ENCODE measurements at regions not wholly inside any gene's neighbourhood (a gene's known extent, or its start where the extent isn't known, plus 50 kb on each side); places are given as distances from the start of the nearest gene placed in this dataset.
"Not testable (repeated sequence)": the region's sequence is repeated elsewhere in the genome, so short reads cannot be mapped to it uniquely, and the experiment has no call there.

GRCh38 chr6:9702914-9703313 is 712.0 kb downstream of the TFAP2A start:
- no peak for DNase-seq (ENCODE audit: extremely low read depth in 1 of 11, low read depth in 9 of 11, low spot score in 4 of 11)

- DNase-seq (ENCODE audit: extremely low read depth in 1 of 11, low read depth in 9 of 11, low spot score in 4 of 11) = no peak
Observed at GRCh38 chr6:9699888-9700287, 715.0 kb downstream of the TFAP2A start.

- DNase-seq (ENCODE audit: extremely low read depth in 1 of 11, low read depth in 9 of 11, low spot score in 4 of 11) = no peak
Observed at GRCh38 chr6:9697263-9697931, 717.5 kb downstream of the TFAP2A start.

- no peak for DNase-seq (ENCODE audit: extremely low read depth in 1 of 11, low read depth in 9 of 11, low spot score in 4 of 11)
Observed at GRCh38 chr6:9690388-9690787, 724.5 kb downstream of the TFAP2A start.

- not testable (repeated sequence) for DNase-seq (ENCODE audit: extremely low read depth in 1 of 11, low read depth in 9 of 11, low spot score in 4 of 11)
Observed at GRCh38 chr6:9680727-9681126, 734.1 kb downstream of the TFAP2A start.

GRCh38 chr6:9675122-9675521 is 739.8 kb downstream of the TFAP2A start:
- DNase-seq (ENCODE audit: extremely low read depth in 1 of 11, low read depth in 9 of 11, low spot score in 4 of 11) = peak in 6 of 11 donors; percentile 1 to 10 (median 5)

GRCh38 chr6:9659848-9660247 is 755.0 kb downstream of the TFAP2A start:
- DNase-seq (ENCODE audit: extremely low read depth in 1 of 11, low read depth in 9 of 11, low spot score in 4 of 11) = no peak

GRCh38 chr6:9657994-9658393 is 756.9 kb downstream of the TFAP2A start:
- DNase-seq (ENCODE audit: extremely low read depth in 1 of 11, low read depth in 9 of 11, low spot score in 4 of 11) = no peak

GRCh38 chr6:9647599-9647998 is 767.3 kb downstream of the TFAP2A start:
- peak in 2 of 11 donors; percentile 7 to 16 for DNase-seq (ENCODE audit: extremely low read depth in 1 of 11, low read depth in 9 of 11, low spot score in 4 of 11)

- DNase-seq (ENCODE audit: extremely low read depth in 1 of 11, low read depth in 9 of 11, low spot score in 4 of 11) = peak in 7 of 11 donors; percentile 4 to 26 (median 22)
Observed at GRCh38 chr6:9647071-9647445, 767.8 kb downstream of the TFAP2A start.

GRCh38 chr6:9646342-9647070 is 768.4 kb downstream of the TFAP2A start:
- no peak for DNase-seq (ENCODE audit: extremely low read depth in 1 of 11, low read depth in 9 of 11, low spot score in 4 of 11)

GRCh38 chr6:9638861-9639260 is 776.0 kb downstream of the TFAP2A start:
- DNase-seq (ENCODE audit: extremely low read depth in 1 of 11, low read depth in 9 of 11, low spot score in 4 of 11) = no peak

GRCh38 chr6:9634776-9635175 is 780.1 kb downstream of the TFAP2A start:
- DNase-seq (ENCODE audit: extremely low read depth in 1 of 11, low read depth in 9 of 11, low spot score in 4 of 11) = no peak

GRCh38 chr6:9632026-9632425 is 782.8 kb downstream of the TFAP2A start:
- no peak for DNase-seq (ENCODE audit: extremely low read depth in 1 of 11, low read depth in 9 of 11, low spot score in 4 of 11)

- no peak for DNase-seq (ENCODE audit: extremely low read depth in 1 of 11, low read depth in 9 of 11, low spot score in 4 of 11)
Observed at GRCh38 chr6:9628819-9629218, 786.1 kb downstream of the TFAP2A start.

- DNase-seq (ENCODE audit: extremely low read depth in 1 of 11, low read depth in 9 of 11, low spot score in 4 of 11) = no peak
Observed at GRCh38 chr6:9627916-9628315, 787.0 kb downstream of the TFAP2A start.

- no peak for DNase-seq (ENCODE audit: extremely low read depth in 1 of 11, low read depth in 9 of 11, low spot score in 4 of 11)
Observed at GRCh38 chr6:9623985-9624384, 790.9 kb downstream of the TFAP2A start.

- DNase-seq (ENCODE audit: extremely low read depth in 1 of 11, low read depth in 9 of 11, low spot score in 4 of 11) = no peak
Observed at GRCh38 chr6:9623228-9623832, 791.5 kb downstream of the TFAP2A start.

- no peak for DNase-seq (ENCODE audit: extremely low read depth in 1 of 11, low read depth in 9 of 11, low spot score in 4 of 11)
Observed at GRCh38 chr6:9621276-9621675, 793.6 kb downstream of the TFAP2A start.

GRCh38 chr6:9620687-9621086 is 794.2 kb downstream of the TFAP2A start:
- DNase-seq (ENCODE audit: extremely low read depth in 1 of 11, low read depth in 9 of 11, low spot score in 4 of 11) = no peak

Measured in renal cortex interstitium (tissue), 11 donors.